ENCODE measurements at regions not wholly inside any gene's neighbourhood (a gene's known extent, or its start where the extent isn't known, plus 50 kb on each side); places are given as distances from the start of the nearest gene placed in this dataset.
"Not testable (repeated sequence)": the region's sequence is repeated elsewhere in the genome, so short reads cannot be mapped to it uniquely, and the experiment has no call there.

- not testable (repeated sequence) for DNase-seq (ENCODE audit: low read depth in 3 of 3, low spot score in 2 of 3)
These were observed 69.1 kb downstream of the ZNF518B start for GRCh38 chr4:10388146-10388545.

GRCh38 chr4:10385994-10386394, 71.2 kb downstream of the ZNF518B start:
- DNase-seq (ENCODE audit: low read depth in 3 of 3, low spot score in 2 of 3): no peak

- no peak for DNase-seq (ENCODE audit: low read depth in 3 of 3, low spot score in 2 of 3)
These were observed 72.3 kb downstream of the ZNF518B start for GRCh38 chr4:10384974-10385373.

- DNase-seq (ENCODE audit: low read depth in 3 of 3, low spot score in 2 of 3): no peak
These were observed 73.8 kb downstream of the ZNF518B start for GRCh38 chr4:10383417-10383816.

- not testable (repeated sequence) for DNase-seq (ENCODE audit: low read depth in 3 of 3, low spot score in 2 of 3)
These were observed 75.1 kb downstream of the ZNF518B start for GRCh38 chr4:10382171-10382570.

GRCh38 chr4:10381146-10381545, 76.1 kb downstream of the ZNF518B start:
- DNase-seq (ENCODE audit: low read depth in 3 of 3, low spot score in 2 of 3): no peak

GRCh38 chr4:10380735-10381134, 76.5 kb downstream of the ZNF518B start:
- no peak for DNase-seq (ENCODE audit: low read depth in 3 of 3, low spot score in 2 of 3)

GRCh38 chr4:10371869-10372471, 85.3 kb downstream of the ZNF518B start:
- no peak for DNase-seq (ENCODE audit: low read depth in 3 of 3, low spot score in 2 of 3)

- no peak for DNase-seq (ENCODE audit: low read depth in 3 of 3, low spot score in 2 of 3)
These were observed 86.1 kb downstream of the ZNF518B start for GRCh38 chr4:10371121-10371520.

- DNase-seq (ENCODE audit: low read depth in 3 of 3, low spot score in 2 of 3): no peak
These were observed 87.7 kb downstream of the ZNF518B start for GRCh38 chr4:10369517-10369916.

- DNase-seq (ENCODE audit: low read depth in 3 of 3, low spot score in 2 of 3): no peak
These were observed 90.6 kb downstream of the ZNF518B start for GRCh38 chr4:10366628-10367027.

GRCh38 chr4:10364194-10364593, 93.0 kb downstream of the ZNF518B start:
- no peak for DNase-seq (ENCODE audit: low read depth in 3 of 3, low spot score in 2 of 3)

- DNase-seq (ENCODE audit: low read depth in 3 of 3, low spot score in 2 of 3): no peak
These were observed 102.5 kb downstream of the ZNF518B start for GRCh38 chr4:10354746-10355145.

GRCh38 chr4:10354225-10354624, 103.0 kb downstream of the ZNF518B start:
- no peak for DNase-seq (ENCODE audit: low read depth in 3 of 3, low spot score in 2 of 3)

- DNase-seq (ENCODE audit: low read depth in 3 of 3, low spot score in 2 of 3): no peak
These were observed 104.1 kb downstream of the ZNF518B start for GRCh38 chr4:10353110-10353509.

GRCh38 chr4:10348241-10348640, 109.0 kb downstream of the ZNF518B start:
- no peak for DNase-seq (ENCODE audit: low read depth in 3 of 3, low spot score in 2 of 3)

- DNase-seq (ENCODE audit: low read depth in 3 of 3, low spot score in 2 of 3): no peak
These were observed 109.4 kb downstream of the ZNF518B start for GRCh38 chr4:10347815-10348214.

GRCh38 chr4:10347281-10347795, 109.9 kb downstream of the ZNF518B start:
- DNase-seq (ENCODE audit: low read depth in 3 of 3, low spot score in 2 of 3): no peak

- no peak for DNase-seq (ENCODE audit: low read depth in 3 of 3, low spot score in 2 of 3)
These were observed 111.2 kb downstream of the ZNF518B start for GRCh38 chr4:10346023-10346422.

- no peak for DNase-seq (ENCODE audit: low read depth in 3 of 3, low spot score in 2 of 3)
These were observed 111.8 kb downstream of the ZNF518B start for GRCh38 chr4:10345381-10345784.

GRCh38 chr4:10344824-10345223, 112.4 kb downstream of the ZNF518B start:
- no peak for DNase-seq (ENCODE audit: low read depth in 3 of 3, low spot score in 2 of 3)

GRCh38 chr4:10343656-10344055, 113.6 kb downstream of the ZNF518B start:
- DNase-seq (ENCODE audit: low read depth in 3 of 3, low spot score in 2 of 3): no peak

GRCh38 chr4:10342866-10343265, 114.4 kb downstream of the ZNF518B start:
- DNase-seq (ENCODE audit: low read depth in 3 of 3, low spot score in 2 of 3): no peak
